ENCODE measurements at regions not wholly inside any gene's neighbourhood (a gene's known extent, or its start where the extent isn't known, plus 50 kb on each side); places are given as distances from the start of the nearest gene placed in this dataset.

DNA sequence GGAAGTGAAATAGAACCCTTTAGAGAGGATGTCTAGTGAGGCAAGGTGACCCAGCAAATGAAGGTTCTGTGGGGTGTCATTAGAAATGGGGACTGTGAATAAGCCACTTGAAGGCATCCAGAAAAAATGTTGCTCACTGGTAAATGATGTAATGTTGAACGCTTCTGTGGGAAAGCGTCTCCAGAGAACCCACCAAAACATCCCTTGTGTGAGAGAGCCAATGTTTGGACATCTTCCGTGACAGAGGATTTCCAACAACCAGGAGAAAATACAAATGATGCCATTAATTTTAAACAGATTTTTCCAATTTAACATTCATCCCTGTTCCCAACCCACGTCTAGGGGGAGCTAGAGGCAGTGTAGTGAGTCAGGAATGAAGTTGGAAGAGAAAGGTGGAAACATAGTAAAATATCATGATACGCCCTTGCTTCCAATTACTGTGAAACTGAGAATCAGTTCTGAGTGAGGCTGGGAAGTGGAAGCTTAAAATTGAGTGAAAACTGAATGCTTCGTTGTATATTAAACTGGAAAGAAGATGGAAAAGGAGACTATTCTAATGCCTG, 584.2 kb downstream of the CD109 start:
- H3K27me3 ChIP-seq (ENCODE audit: control insufficient read depth, insufficient read depth, low read length): no peaks in the 10 kb centered on the region
- POLR2A ChIA-PET: interaction anchor here (0.7 kb wide), 1 partner anchor 300 kb away, joined by 3 read pairs; no protein-coding TSS in a partner anchor
- H3K4me3 ChIP-seq (ENCODE audit: low read depth, low read length): no peak overlapping the region
- no peaks in the 10 kb centered on the region for H3K36me3 ChIP-seq (ENCODE audit: control insufficient read depth, insufficient read depth, low read length)
- no peak for DNase-seq (ENCODE audit: low read depth)
- TF ChIP-seq, protein P1, sequence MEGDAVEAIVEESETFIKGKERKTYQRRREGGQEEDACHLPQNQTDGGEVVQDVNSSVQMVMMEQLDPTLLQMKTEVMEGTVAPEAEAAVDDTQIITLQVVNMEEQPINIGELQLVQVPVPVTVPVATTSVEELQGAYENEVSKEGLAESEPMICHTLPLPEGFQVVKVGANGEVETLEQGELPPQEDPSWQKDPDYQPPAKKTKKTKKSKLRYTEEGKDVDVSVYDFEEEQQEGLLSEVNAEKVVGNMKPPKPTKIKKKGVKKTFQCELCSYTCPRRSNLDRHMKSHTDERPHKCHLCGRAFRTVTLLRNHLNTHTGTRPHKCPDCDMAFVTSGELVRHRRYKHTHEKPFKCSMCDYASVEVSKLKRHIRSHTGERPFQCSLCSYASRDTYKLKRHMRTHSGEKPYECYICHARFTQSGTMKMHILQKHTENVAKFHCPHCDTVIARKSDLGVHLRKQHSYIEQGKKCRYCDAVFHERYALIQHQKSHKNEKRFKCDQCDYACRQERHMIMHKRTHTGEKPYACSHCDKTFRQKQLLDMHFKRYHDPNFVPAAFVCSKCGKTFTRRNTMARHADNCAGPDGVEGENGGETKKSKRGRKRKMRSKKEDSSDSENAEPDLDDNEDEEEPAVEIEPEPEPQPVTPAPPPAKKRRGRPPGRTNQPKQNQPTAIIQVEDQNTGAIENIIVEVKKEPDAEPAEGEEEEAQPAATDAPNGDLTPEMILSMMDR (IDR thresholded peaks at IDR 0.05; ENCODE audit: insufficient read depth, low read depth, low read length): peak; percentile 34; the same call in 1 of the 2 replicates
- CTCF ChIA-PET: interaction anchor here (1.6 kb wide), 1 partner anchor 10 kb away, joined by 4 read pairs; no protein-coding TSS in a partner anchor

- Histone ChIP-seq H3K27me3 (ENCODE audit: control insufficient read depth, insufficient read depth, low read length) (no peaks in the 10 kb centered on the region), H3K4me3 (ENCODE audit: low read depth, low read length) (no peak overlapping the region), H3K36me3 (ENCODE audit: control insufficient read depth, insufficient read depth, low read length) (no peaks in the 10 kb centered on the region)
- no peak for DNase-seq (ENCODE audit: low read depth)
- TF ChIP-seq, protein P1 (IDR thresholded peaks at IDR 0.05; ENCODE audit: insufficient read depth, low read depth, low read length): no peak
- POLR2A ChIA-PET: no interaction called here
- CTCF ChIA-PET: no interaction called here
These were observed 581.8 kb downstream of the CD109 start for GRCh38 chr6:74277777-74278186.

DNA sequence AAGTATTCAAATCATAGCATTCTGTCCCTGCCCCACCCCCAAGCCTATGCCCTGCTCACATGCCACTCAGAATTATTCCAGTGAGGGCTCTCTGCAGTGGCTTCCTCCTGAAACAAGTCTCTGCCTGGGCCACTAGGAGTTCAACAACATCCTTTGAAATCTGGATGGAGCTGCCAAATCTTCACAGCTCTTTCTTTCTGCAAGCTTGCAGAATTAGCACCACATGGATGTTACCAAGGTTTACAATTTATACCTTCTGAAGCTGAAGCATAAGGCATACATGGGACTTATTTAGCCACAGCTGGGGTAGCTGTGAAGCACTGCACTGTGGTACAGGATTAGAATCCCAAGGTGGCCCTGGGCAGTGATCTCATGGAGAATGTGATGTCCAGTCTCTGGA, 577.5 kb downstream of the CD109 start:
- DNase-seq (ENCODE audit: low read depth): no peak
- no peaks in the 10 kb centered on the region for H3K36me3 ChIP-seq (ENCODE audit: control insufficient read depth, insufficient read depth, low read length)
- ChIA-PET CTCF (interaction anchor here (0.8 to 1.1 kb wide), 4 partner anchors 11 to 477 kb away, joined by 3 to 4 read pairs (median 4); no protein-coding TSS in a partner anchor), POLR2A (no interaction called here)
- TF ChIP-seq, protein P1 (IDR thresholded peaks at IDR 0.05; ENCODE audit: insufficient read depth, low read depth, low read length): no peak
- no peaks in the 10 kb centered on the region; the same call in 1 of the 2 replicates for H3K27me3 ChIP-seq (ENCODE audit: control insufficient read depth, insufficient read depth, low read length)
- H3K4me3 ChIP-seq (ENCODE audit: low read depth, low read length): no peak overlapping the region

DNA sequence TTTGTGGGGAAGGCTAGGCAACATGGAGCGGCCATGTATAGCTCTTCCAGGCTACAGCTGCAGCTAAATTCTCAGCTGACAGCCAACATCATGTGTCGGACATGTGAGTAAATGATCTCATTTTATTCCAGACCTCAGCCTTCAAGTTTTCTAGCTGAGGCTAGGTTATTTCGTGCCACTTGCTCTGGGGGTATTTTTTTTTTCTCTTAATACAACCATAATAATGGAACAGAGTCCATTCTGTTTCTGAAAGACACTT, 573.5 kb downstream of the CD109 start:
- H3K36me3 ChIP-seq (ENCODE audit: control insufficient read depth, insufficient read depth, low read length): no peaks in the 10 kb centered on the region
- no peaks in the 10 kb centered on the region; the same call in 1 of the 2 replicates for H3K27me3 ChIP-seq (ENCODE audit: control insufficient read depth, insufficient read depth, low read length)
- ChIA-PET CTCF (interaction anchor here (0.6 to 1.7 kb wide), 2 partner anchors 9 to 11 kb away, joined by 3 to 4 read pairs; no protein-coding TSS in a partner anchor), POLR2A (no interaction called here)
- no peak for DNase-seq (ENCODE audit: low read depth)
- no peak overlapping the region for H3K4me3 ChIP-seq (ENCODE audit: low read depth, low read length)
- TF ChIP-seq, protein P1 (IDR thresholded peaks at IDR 0.05; ENCODE audit: insufficient read depth, low read depth, low read length): no peak

- CTCF ChIA-PET: interaction anchor here (0.6 to 1.7 kb wide), 2 partner anchors 8 to 11 kb away, joined by 3 to 4 read pairs; no protein-coding TSS in a partner anchor
- Histone ChIP-seq H3K36me3 (ENCODE audit: control insufficient read depth, insufficient read depth, low read length) (no peaks in the 10 kb centered on the region), H3K27me3 (ENCODE audit: control insufficient read depth, insufficient read depth, low read length) (no peaks in the 10 kb centered on the region; the same call in 1 of the 2 replicates), H3K4me3 (ENCODE audit: low read depth, low read length) (no peak overlapping the region)
- POLR2A ChIA-PET: no interaction called here
- TF ChIP-seq, protein P1 (IDR thresholded peaks at IDR 0.05; ENCODE audit: insufficient read depth, low read depth, low read length): no peak
- DNase-seq (ENCODE audit: low read depth): no peak
These were observed 573.0 kb downstream of the CD109 start for GRCh38 chr6:74268815-74269599.

Data from BJ (cell line).